ENCODE measurements at regions not wholly inside any gene's neighbourhood (a gene's known extent, or its start where the extent isn't known, plus 50 kb on each side); places are given as distances from the start of the nearest gene placed in this dataset.
"Not testable (repeated sequence)": the region's sequence is repeated elsewhere in the genome, so short reads cannot be mapped to it uniquely, and the experiment has no call there.

DNA sequence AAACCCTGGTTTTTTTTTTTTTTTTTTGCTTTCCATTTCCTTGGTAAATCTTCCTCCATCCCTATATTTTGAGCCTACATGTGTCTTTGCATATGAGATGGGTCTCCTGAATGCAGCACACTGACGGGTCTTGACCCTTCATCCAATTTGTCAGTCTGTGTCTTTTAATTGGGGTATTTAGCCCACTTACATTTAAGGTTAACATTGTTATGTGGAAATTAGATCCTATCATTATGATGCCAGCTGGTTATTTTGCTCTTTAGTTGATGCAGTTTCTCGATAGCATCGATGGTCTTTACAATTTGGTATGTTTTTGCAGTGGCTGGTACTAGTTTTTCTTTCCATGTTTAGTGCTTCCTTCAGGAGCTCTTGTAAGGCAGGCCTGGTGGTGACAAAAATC is 603.2 kb upstream of the MAP3K7 start:
- not testable (repeated sequence) for TF ChIP-seq YY1 (IDR thresholded peaks at IDR 0.05; ENCODE audit: insufficient read depth, insufficient read length); ZNF274 (IDR thresholded peaks at IDR 0.05; ENCODE audit: low read depth, low read length); SUZ12 (IDR thresholded peaks at IDR 0.05; ENCODE audit: extremely low read depth, insufficient read depth, insufficient read length)
